AG09319 (cell line): ENCODE measurements at regions not wholly inside any gene's neighbourhood (a gene's known extent, or its start where the extent isn't known, plus 50 kb on each side); places are given as distances from the start of the nearest gene placed in this dataset.

ENCODE experiments used
- DNase-seq: peaks from one replicate; pipeline ENCODE4 v3.0.0-alpha.2; 2010; ENCODE audit warnings: low read depth; ENCODE audit errors: extremely low read depth
- CTCF ChIP-seq: IDR thresholded peaks from 2 replicates; pipeline ENCODE4 v1.5.1; 2011; ENCODE audit warnings: low read depth, mild to moderate bottlenecking, inconsistent platforms, low read length, moderate library complexity

DNA sequence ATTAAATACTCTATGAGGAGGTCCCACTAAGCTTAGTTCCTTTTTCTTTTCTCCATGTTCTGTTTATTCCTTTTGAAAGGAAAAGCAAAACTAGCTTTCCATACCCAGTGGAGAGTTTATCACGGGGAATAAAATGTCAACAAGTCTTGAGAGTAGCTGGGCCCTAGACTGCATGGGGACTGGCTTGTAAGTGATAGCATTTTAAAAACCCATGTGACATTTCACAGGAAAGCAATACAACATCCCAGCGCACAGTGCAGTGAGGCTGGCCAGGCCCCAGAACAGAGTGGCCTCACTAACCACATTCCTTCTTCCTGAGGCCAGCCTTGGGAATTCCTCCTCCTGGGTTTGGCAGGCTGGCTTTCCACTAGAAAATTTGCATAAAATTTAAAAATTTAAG is 149.8 kb downstream of the DLEU7 start:
- TF ChIP-seq CTCF, result no peak

GRCh38 chr13:50697746-50698539 is 145.5 kb downstream of the DLEU7 start:
- DNase-seq, result no peak
- no peak for TF ChIP-seq CTCF

More for the DNA sequence above, 149.8 kb downstream of the DLEU7 start:
- no peak for DNase-seq

DNA sequence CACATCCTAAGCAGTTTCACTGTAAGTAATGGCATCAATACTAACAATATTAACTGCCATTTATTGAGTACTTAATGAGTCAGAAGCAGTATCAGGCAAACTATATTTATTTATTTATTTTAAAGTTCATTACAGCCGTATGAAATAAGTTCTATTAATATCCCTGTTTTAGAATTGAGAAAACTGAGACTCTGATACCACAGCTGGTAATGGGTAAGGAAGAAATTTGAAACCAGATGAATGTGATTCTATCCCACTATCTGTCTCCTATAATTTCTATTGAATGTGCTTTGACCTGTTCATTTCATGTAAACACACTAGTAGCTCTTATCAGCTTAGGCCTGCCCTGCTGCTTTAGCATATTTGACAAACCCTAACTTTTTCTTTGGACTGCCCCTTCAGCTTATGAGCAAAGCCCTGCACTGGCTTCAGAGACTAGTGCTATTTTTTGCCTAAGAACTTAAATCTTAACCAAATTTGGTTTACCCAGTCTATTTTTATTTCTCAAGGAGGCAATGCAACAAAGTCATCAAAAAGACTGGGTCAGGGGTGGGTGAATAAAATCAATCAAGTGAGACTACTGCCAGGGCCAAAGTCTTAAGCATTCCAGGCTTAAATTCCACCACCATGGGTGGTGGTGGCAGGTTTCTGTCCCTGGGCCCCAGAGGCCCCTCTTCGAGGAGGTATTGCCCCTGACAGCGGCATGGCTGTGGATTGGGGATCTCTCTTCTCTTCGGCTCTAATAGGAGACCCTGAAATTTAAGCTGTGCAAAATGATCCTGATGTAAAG is 143.4 kb downstream of the DLEU7 start:
- no peak for DNase-seq
- TF ChIP-seq CTCF, result no peak

- TF ChIP-seq CTCF, result no peak
- no peak for DNase-seq
Measured at GRCh38 chr13:50700664-50701305, 142.7 kb downstream of the DLEU7 start.

DNA sequence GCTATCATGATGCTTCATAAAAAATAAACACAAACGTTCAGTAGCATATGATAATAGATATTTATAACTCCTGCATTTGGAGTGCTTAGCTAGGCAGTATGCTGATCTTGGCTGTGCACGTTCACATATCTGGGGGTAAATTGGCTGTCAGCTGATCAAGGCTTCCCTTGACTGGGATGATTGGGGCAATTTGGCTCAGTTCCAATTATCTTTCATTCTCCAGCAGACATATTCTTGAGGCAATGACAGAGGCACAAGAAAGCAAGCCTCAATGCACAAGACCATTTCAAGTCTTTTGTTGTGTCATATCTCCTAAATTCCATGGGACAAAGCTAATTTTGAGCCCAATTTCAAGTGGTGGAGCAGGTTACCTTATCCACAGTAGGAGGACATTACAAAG is 142.0 kb downstream of the DLEU7 start:
- no peak for DNase-seq
- TF ChIP-seq CTCF, result no peak

- DNase-seq, result no peak
- no peak for TF ChIP-seq CTCF
Measured at GRCh38 chr13:50706505-50706904, 137.0 kb downstream of the DLEU7 start.

DNA sequence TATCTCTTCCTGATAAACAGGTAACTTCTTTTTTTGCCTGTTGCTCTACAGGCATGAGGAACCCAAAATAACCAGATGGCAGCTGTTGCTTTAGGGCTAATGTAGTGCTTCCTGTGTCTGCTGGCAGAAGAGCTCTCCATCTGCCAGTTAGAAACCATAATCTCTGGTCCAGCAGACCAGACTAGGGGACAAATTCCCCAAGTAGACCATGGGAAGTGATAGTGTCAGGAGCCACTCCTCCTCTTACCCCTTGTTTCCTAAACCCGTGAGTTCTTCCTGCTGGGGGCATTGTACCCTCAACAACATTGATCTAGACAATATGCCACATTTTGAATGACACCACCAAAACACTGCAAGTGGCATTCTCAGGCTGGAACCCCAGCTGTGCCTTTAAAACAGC is 135.9 kb downstream of the DLEU7 start:
- TF ChIP-seq CTCF, result no peak
- DNase-seq, result no peak
